ENCODE measurements at regions not wholly inside any gene's neighbourhood (a gene's known extent, or its start where the extent isn't known, plus 50 kb on each side); places are given as distances from the start of the nearest gene placed in this dataset.
"Not testable (repeated sequence)": the region's sequence is repeated elsewhere in the genome, so short reads cannot be mapped to it uniquely, and the experiment has no call there.

GRCh38 chr11:82085493-82085892 lies 648.2 kb downstream of the FAM181B start:
- DNase-seq (ENCODE audit: insufficient read length, low spot score), result no peak
- no peak for FAIRE-seq

GRCh38 chr11:82082976-82083375 lies 650.7 kb downstream of the FAM181B start:
- no peak for FAIRE-seq
- no peak for DNase-seq (ENCODE audit: insufficient read length, low spot score)

- no peak for FAIRE-seq
Observed at GRCh38 chr11:82080160-82080559, 653.5 kb downstream of the FAM181B start.

GRCh38 chr11:82076126-82076525 lies 657.5 kb downstream of the FAM181B start:
- FAIRE-seq (no peak), DNase-seq (ENCODE audit: insufficient read length, low spot score) (no peak)

More at GRCh38 chr11:82080160-82080559, 653.5 kb downstream of the FAM181B start:
- no peak for DNase-seq (ENCODE audit: insufficient read length, low spot score)

GRCh38 chr11:82059505-82059904 lies 674.2 kb downstream of the FAM181B start:
- FAIRE-seq (no peak), DNase-seq (ENCODE audit: insufficient read length, low spot score) (no peak)

GRCh38 chr11:82056450-82056849 lies 677.2 kb downstream of the FAM181B start:
- FAIRE-seq (no peak), DNase-seq (ENCODE audit: insufficient read length, low spot score) (no peak)

GRCh38 chr11:82049199-82049598 lies 684.5 kb downstream of the FAM181B start:
- no peak for FAIRE-seq
- DNase-seq (ENCODE audit: insufficient read length, low spot score), result no peak

- no peak for FAIRE-seq
Observed at GRCh38 chr11:82047200-82047599, 686.5 kb downstream of the FAM181B start.

GRCh38 chr11:82046778-82047177 lies 686.9 kb downstream of the FAM181B start:
- no peak for FAIRE-seq
- DNase-seq (ENCODE audit: insufficient read length, low spot score), result no peak

More at GRCh38 chr11:82047200-82047599, 686.5 kb downstream of the FAM181B start:
- DNase-seq (ENCODE audit: insufficient read length, low spot score), result no peak

- DNase-seq (ENCODE audit: insufficient read length, low spot score), result no peak
- FAIRE-seq, result no peak
Observed at GRCh38 chr11:82045748-82046457, 687.8 kb downstream of the FAM181B start.

GRCh38 chr11:82043316-82043715 lies 690.3 kb downstream of the FAM181B start:
- no peak for FAIRE-seq
- no peak for DNase-seq (ENCODE audit: insufficient read length, low spot score)

- DNase-seq (ENCODE audit: insufficient read length, low spot score) (no peak), FAIRE-seq (no peak)
Observed at GRCh38 chr11:82041764-82042163, 691.9 kb downstream of the FAM181B start.

- DNase-seq (ENCODE audit: insufficient read length, low spot score), result no peak
- FAIRE-seq, result no peak
Observed at GRCh38 chr11:82038154-82038553, 695.5 kb downstream of the FAM181B start.

GRCh38 chr11:82034527-82034926 lies 699.1 kb downstream of the FAM181B start:
- no peak for FAIRE-seq
- DNase-seq (ENCODE audit: insufficient read length, low spot score), result no peak

GRCh38 chr11:82027335-82027734 lies 706.3 kb downstream of the FAM181B start:
- FAIRE-seq; DNase-seq (ENCODE audit: insufficient read length, low spot score): not testable (repeated sequence)

GRCh38 chr11:82024760-82025159 lies 708.9 kb downstream of the FAM181B start:
- FAIRE-seq, result no peak

GRCh38 chr11:82012276-82012675 lies 721.4 kb downstream of the FAM181B start:
- FAIRE-seq, result no peak

More at GRCh38 chr11:82024760-82025159, 708.9 kb downstream of the FAM181B start:
- no peak for DNase-seq (ENCODE audit: insufficient read length, low spot score)

GRCh38 chr11:82009133-82009532 lies 724.5 kb downstream of the FAM181B start:
- no peak for FAIRE-seq
- DNase-seq (ENCODE audit: insufficient read length, low spot score), result no peak

More at GRCh38 chr11:82012276-82012675, 721.4 kb downstream of the FAM181B start:
- DNase-seq (ENCODE audit: insufficient read length, low spot score), result no peak

- no peak for FAIRE-seq
- DNase-seq (ENCODE audit: insufficient read length, low spot score), result no peak
Observed at GRCh38 chr11:82007521-82007920, 726.1 kb downstream of the FAM181B start.

- no peak for DNase-seq (ENCODE audit: insufficient read length, low spot score)
- no peak for FAIRE-seq
Observed at GRCh38 chr11:82004537-82005213, 729.0 kb downstream of the FAM181B start.

GRCh38 chr11:82003671-82004515 lies 729.8 kb downstream of the FAM181B start:
- no peak for FAIRE-seq
- DNase-seq (ENCODE audit: insufficient read length, low spot score), result no peak
